ENCODE measurements at regions not wholly inside any gene's neighbourhood (a gene's known extent, or its start where the extent isn't known, plus 50 kb on each side); places are given as distances from the start of the nearest gene placed in this dataset.

DNA sequence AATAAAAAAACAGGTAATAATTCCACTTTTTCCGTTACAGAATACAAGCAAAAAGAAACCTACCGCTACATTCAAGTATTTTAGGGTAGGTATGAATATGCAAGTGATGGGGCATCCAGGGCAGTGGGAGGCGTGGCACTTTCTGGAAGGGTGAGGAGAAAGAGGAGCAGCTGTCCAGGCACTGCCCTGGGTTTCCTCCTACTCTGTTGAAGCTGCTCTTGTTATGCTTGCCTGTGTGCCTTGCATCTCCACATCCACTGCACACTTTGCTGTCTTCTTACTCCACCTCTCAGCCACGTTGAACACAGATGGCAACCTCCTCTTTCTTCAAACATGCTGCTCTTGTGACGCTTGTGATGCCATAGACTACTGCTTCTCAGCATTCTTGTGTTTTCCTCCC, 83.2 kb downstream of the RPE65 start:
- TF ChIP-seq, protein P1, sequence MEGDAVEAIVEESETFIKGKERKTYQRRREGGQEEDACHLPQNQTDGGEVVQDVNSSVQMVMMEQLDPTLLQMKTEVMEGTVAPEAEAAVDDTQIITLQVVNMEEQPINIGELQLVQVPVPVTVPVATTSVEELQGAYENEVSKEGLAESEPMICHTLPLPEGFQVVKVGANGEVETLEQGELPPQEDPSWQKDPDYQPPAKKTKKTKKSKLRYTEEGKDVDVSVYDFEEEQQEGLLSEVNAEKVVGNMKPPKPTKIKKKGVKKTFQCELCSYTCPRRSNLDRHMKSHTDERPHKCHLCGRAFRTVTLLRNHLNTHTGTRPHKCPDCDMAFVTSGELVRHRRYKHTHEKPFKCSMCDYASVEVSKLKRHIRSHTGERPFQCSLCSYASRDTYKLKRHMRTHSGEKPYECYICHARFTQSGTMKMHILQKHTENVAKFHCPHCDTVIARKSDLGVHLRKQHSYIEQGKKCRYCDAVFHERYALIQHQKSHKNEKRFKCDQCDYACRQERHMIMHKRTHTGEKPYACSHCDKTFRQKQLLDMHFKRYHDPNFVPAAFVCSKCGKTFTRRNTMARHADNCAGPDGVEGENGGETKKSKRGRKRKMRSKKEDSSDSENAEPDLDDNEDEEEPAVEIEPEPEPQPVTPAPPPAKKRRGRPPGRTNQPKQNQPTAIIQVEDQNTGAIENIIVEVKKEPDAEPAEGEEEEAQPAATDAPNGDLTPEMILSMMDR (IDR thresholded peaks at IDR 0.05): no peak
- no peak for TF ChIP-seq EZH2 (IDR thresholded peaks at IDR 0.05; ENCODE audit: borderline replicate concordance, insufficient read depth, low read depth, low read length, poor library complexity, severe bottlenecking)

All from B cell (primary cell).